Tibial artery (tissue), 4 donors: ENCODE measurements at regions not wholly inside any gene's neighbourhood (a gene's known extent, or its start where the extent isn't known, plus 50 kb on each side); places are given as distances from the start of the nearest gene placed in this dataset.
"Not testable (repeated sequence)": the region's sequence is repeated elsewhere in the genome, so short reads cannot be mapped to it uniquely, and the experiment has no call there.

Source experiments
- DNase-seq, 2 donors: peaks; one replicate each; pipeline ENCODE4 v3.0.0-alpha.2; 2019
- H3K27ac ChIP-seq, 2 donors: fragments of 200-600 bp; sonication (generic) in 1 of 2; 1 replicate in 1 of 2; 2 replicates in 1 of 2; pipeline ENCODE4 v1.5.1; 2018 to 2019; ENCODE audit warnings: mild to moderate bottlenecking in 1 of 2
- H3K27me3 ChIP-seq, 2 donors: fragments of 200-600 bp; sonication (generic) in 1 of 2; one replicate each; pipeline versions ENCODE4 v1.5.1 to v1.6.0; 2016 to 2019
- H3K36me3 ChIP-seq, 3 donors: fragments of 200-600 bp; sonication (generic) in 2 of 3; one replicate each; pipeline ENCODE4 v1.5.1; 2016 to 2019; ENCODE audit warnings: mild to moderate bottlenecking in 2 of 3
- H3K4me1 ChIP-seq, 4 donors: fragments of 200-600 bp; sonication (generic) in 2 of 4; 1 replicate in 3 of 4; 2 replicates in 1 of 4; pipeline ENCODE4 v1.5.1; 2016 to 2019
- H3K4me3 ChIP-seq, 2 donors: fragments of 200-600 bp; sonication (generic) in 1 of 2; 1 replicate in 1 of 2; 2 replicates in 1 of 2; pipeline ENCODE4 v1.5.1; 2018 to 2019; ENCODE audit warnings: mild to moderate bottlenecking in 2 of 2
- H3K9me3 ChIP-seq, 3 donors: fragments of 200-600 bp; sonication (generic) in 1 of 3; one replicate each; pipeline ENCODE4 v1.5.1; 2016 to 2019
- intact Hi-C: fragments of 100-400 bp; cut with DNase I; formaldehyde crosslinking; loops from one replicate; pipeline ENCODE4 v1.15.0; 2023; ENCODE audit warnings: low total_unique reads

DNA sequence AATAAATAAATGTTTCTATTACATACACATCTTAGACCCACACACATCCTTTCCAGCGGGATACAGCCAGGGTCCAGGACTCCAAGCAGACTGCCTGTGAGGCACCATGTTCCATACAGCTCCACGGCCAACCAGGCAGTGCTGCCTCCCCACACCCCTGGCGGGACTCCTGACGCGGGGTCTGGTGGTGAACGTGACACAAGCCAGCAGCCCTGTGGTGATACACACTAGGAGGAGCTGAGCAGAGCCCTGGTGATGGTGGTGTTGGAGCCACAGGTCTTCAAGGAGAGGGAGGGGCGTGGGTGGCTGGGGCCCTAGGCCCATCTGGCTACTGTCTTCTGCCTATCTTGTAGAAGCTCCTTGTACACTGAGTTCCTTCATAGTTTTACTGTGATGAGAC is 53.1 kb upstream of the LPCAT1 start:
- H3K36me3 ChIP-seq: peaks cover 11 to 31% (median 13%) of the 10 kb centered on the region in 3 donors

GRCh38 chr5:1575991-1576714 is 52.4 kb upstream of the LPCAT1 start:
- DNase-seq, H3K4me3 ChIP-seq, intact Hi-C loops: not testable (repeated sequence)

More for the DNA sequence above, 53.1 kb upstream of the LPCAT1 start:
- DNase-seq, H3K27me3 ChIP-seq, intact Hi-C loops, H3K4me1 ChIP-seq, H3K9me3 ChIP-seq, H3K4me3 ChIP-seq, H3K27ac ChIP-seq: not testable (repeated sequence)

DNA sequence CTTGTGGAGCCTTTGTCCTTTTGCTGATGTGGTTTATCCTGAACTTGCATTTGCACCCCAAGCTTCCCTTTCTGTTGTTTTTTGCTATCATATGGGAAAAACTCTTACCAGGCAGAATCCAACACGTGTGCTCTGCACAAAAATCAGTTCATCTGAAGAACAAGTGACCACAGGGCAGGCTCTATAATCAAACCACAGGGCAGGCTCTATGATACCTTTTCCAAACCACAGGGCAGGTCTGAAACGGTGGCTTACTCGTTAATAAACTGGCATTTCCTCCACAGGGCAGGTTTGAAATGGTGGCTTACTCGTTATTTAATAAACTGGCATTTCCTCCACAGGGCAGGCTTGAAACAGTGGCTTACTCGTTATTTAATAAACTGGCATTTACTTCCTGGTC is 51.7 kb upstream of the LPCAT1 start:
- H3K27me3 ChIP-seq, H3K9me3 ChIP-seq, H3K4me1 ChIP-seq, intact Hi-C loops, H3K4me3 ChIP-seq, DNase-seq, H3K27ac ChIP-seq: not testable (repeated sequence)
- H3K36me3 ChIP-seq: peaks cover 11 to 35% (median 13%) of the 10 kb centered on the region in 3 donors

More at GRCh38 chr5:1575991-1576714, 52.4 kb upstream of the LPCAT1 start:
- H3K4me1 ChIP-seq, H3K27me3 ChIP-seq, H3K27ac ChIP-seq, H3K9me3 ChIP-seq: not testable (repeated sequence)
- peaks cover 11 to 31% (median 13%) of the 10 kb centered on the region in 3 donors for H3K36me3 ChIP-seq

DNA sequence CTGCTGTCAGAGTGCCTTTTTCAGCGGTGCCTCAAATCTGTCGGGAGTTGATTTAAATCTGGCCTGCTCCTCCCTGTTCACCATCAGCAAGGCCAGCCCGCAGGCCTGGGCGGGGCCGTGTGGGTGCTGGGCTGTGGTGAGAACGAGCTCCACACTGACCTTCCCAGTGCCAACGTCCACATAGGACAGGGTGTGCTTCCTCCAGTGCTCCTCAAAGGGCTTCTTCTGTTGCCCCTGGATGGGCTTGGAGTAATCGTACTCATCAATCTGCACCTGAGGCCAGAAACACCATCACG is 50.2 kb upstream of the LPCAT1 start:
- DNase-seq, H3K27ac ChIP-seq, H3K27me3 ChIP-seq, intact Hi-C loops, H3K9me3 ChIP-seq, H3K4me3 ChIP-seq, H3K4me1 ChIP-seq: not testable (repeated sequence)
- peaks cover 5 to 30% (median 6%) of the 10 kb centered on the region in 3 donors for H3K36me3 ChIP-seq

- H3K27me3 ChIP-seq, H3K27ac ChIP-seq, H3K9me3 ChIP-seq, H3K4me1 ChIP-seq, intact Hi-C loops, H3K4me3 ChIP-seq: not testable (repeated sequence)
- peak in 1 of 2 donors; percentile 49 for DNase-seq
- peaks cover 3 to 24% (median 4%) of the 10 kb centered on the region in 3 donors for H3K36me3 ChIP-seq
These were observed 49.7 kb upstream of the LPCAT1 start for GRCh38 chr5:1573217-1574022.
